K562 (cell line): ENCODE measurements at regions not wholly inside any gene's neighbourhood (a gene's known extent, or its start where the extent isn't known, plus 50 kb on each side); places are given as distances from the start of the nearest gene placed in this dataset.

Source experiments
- ATAC-seq: fragments of 200-7000 bp; cut with Tn5 transposase; 3 replicates; pipeline ENCODE4 v1.9.1; 2020; ENCODE audit warnings: moderate library complexity
- BruUV-seq: library from RNA; stranded (reverse); fragments of 400-500 nt; replicated peaks from 2 replicates; lab custom pipeline; 2021; lab: Mats Ljungman, UMichigan
- CTCF ChIA-PET: fragments of 300-600 bp; formaldehyde crosslinking; extraction: SDS; loops from one replicate; lab custom pipeline; 2021; ENCODE audit warnings: low intra/inter-chr PET ratio; lab: Yijun Ruan, JAX
- POLR2A ChIA-PET: fragments of 300-600, 350-650 bp; sonication (Branson Sonifier 250); formaldehyde crosslinking; extraction: SDS; loops from one replicate; lab custom pipeline; 2021; ENCODE audit warnings: antibody characterized with exemption, inconsistent platforms; lab: Yijun Ruan, JAX
- DNase-seq, 4 experiments: peaks; one replicate each; pipeline versions ENCODE4 v3.0.0 to v3.0.0-alpha.2; 2011 to 2018; ENCODE audit warnings: low spot score in 3 of 4, mixed read lengths in 3 of 4; ENCODE audit errors: extremely low read depth in 1 of 4
- FAIRE-seq: peaks from 2 replicates; lab custom pipeline; 2011; peaks lifted over from hg19 to GRCh38; lab: Jason Lieb, UNC
- H2AFZ ChIP-seq: 2 replicates; pipeline ENCODE4 v1.6.0; 2011; ENCODE audit warnings: low read depth, low read length, control low read depth, inconsistent platforms
- H3K27ac ChIP-seq: fragments of 200-600 bp; 3 replicates; pipeline ENCODE4 v1.8.0; 2011; ENCODE audit warnings: low read depth, mild to moderate bottlenecking, control low read depth, inconsistent platforms, low read length, moderate library complexity, mixed read lengths; ENCODE audit errors: extremely low read depth
- H3K27me3 ChIP-seq, 2 experiments: fragments of 300-600 bp in 1 of 2; 2 replicates in 1 of 2; 3 replicates in 1 of 2; pipeline versions ENCODE4 v1.6.0 to v1.8.0; 2011; ENCODE audit warnings: inconsistent platforms in 2 of 2, low read length in 2 of 2, mild to moderate bottlenecking in 1 of 2, mixed read lengths in 1 of 2, moderate library complexity in 1 of 2; ENCODE audit not compliant: control insufficient read depth in 2 of 2, insufficient read depth in 2 of 2
- H3K36me3 ChIP-seq: fragments of 300-600 bp; 3 replicates; pipeline ENCODE4 v1.8.0; 2011; ENCODE audit warnings: mild to moderate bottlenecking, low read length, inconsistent platforms; ENCODE audit not compliant: control insufficient read depth, insufficient read depth
- H3K4me1 ChIP-seq, 2 experiments: fragments of 200-600 bp in 1 of 2; replicated peaks in 1 of 2; 2 replicates in 1 of 2; 3 replicates in 1 of 2; pipeline versions ENCODE4 v1.5.1 to v1.8.0; 2011; ENCODE audit warnings: inconsistent platforms in 2 of 2, low read length in 2 of 2, mild to moderate bottlenecking in 1 of 2, mixed read lengths in 1 of 2, moderate library complexity in 1 of 2; ENCODE audit not compliant: control insufficient read depth in 2 of 2, insufficient read depth in 2 of 2
- H3K4me2 ChIP-seq: 2 replicates; pipeline ENCODE4 v1.6.1; 2011; ENCODE audit warnings: low read length, control low read depth, inconsistent platforms, mixed read lengths; ENCODE audit not compliant: insufficient read depth
- H3K4me3 ChIP-seq: fragments of 200-600 bp; sonication (generic), shearing (Covaris generic); 2 replicates; pipeline ENCODE4 v1.5.1; 2016; ENCODE audit warnings: control low read depth, inconsistent platforms
- H3K79me2 ChIP-seq: fragments of 200-600 bp; 3 replicates; pipeline ENCODE4 v1.8.0; 2011; ENCODE audit warnings: low read length, inconsistent platforms; ENCODE audit not compliant: control insufficient read depth, insufficient read depth
- H3K9ac ChIP-seq, 2 experiments: 2 replicates each; pipeline versions ENCODE4 v1.6.0 to v1.6.1; 2011; ENCODE audit warnings: low read depth in 2 of 2, low read length in 2 of 2, control low read depth in 1 of 2, inconsistent platforms in 1 of 2, mild to moderate bottlenecking in 1 of 2, mixed read lengths in 1 of 2; ENCODE audit not compliant: insufficient read depth in 1 of 2
- H3K9me1 ChIP-seq: one replicate; pipeline ENCODE4 v1.6.0; 2011; ENCODE audit warnings: inconsistent platforms, mild to moderate bottlenecking, low read length, moderate library complexity; ENCODE audit not compliant: control insufficient read depth, insufficient read depth
- H3K9me3 ChIP-seq: replicated peaks from 2 replicates; pipeline ENCODE4 v1.5.1; 2011; ENCODE audit warnings: low read depth, low read length, inconsistent platforms; ENCODE audit not compliant: control insufficient read depth, insufficient read depth
- H4K20me1 ChIP-seq: replicated peaks from 2 replicates; pipeline ENCODE4 v1.6.1; 2011; ENCODE audit warnings: low read length, inconsistent platforms, mixed read lengths; ENCODE audit not compliant: control insufficient read depth, insufficient read depth
- KAT7 ChIP-seq: sonication (generic); formaldehyde crosslinking; IDR thresholded peaks from 2 replicates; pipeline ENCODE4 v1.8.0; 2022; ENCODE audit warnings: missing genetic modification reagents, mild to moderate bottlenecking, borderline replicate concordance
- KLF6 ChIP-seq: fragments of 250-450 bp; sonication (Bioruptor Pico); IDR thresholded peaks from 2 replicates; pipeline ENCODE4 v1.4.0; 2020; ENCODE audit warnings: mild to moderate bottlenecking, moderate library complexity, borderline replicate concordance
- NR2C2 ChIP-seq, 2 experiments: fragments of 200-800 bp in 1 of 2; sonication (Bioruptor generic) in 1 of 2; sonication (generic) in 1 of 2; formaldehyde crosslinking in 1 of 2; IDR thresholded peaks; 2 replicates each; pipeline versions ENCODE4 v1.6.1 to v1.8.0; 2016 to 2022; ENCODE audit warnings: mild to moderate bottlenecking in 1 of 2, missing compliant biosample characterization in 1 of 2, missing genetic modification characterization in 1 of 2, missing genetic modification reagents in 1 of 2
- PML ChIP-seq: IDR thresholded peaks from 2 replicates; pipeline ENCODE4 v1.6.1; 2012; ENCODE audit warnings: low read length, inconsistent platforms
- SREBF1 ChIP-seq: fragments of 150-350 bp; IDR thresholded peaks from 2 replicates; pipeline ENCODE4 v1.6.1; 2014; ENCODE audit warnings: antibody characterized with exemption, low read depth, low read length, borderline replicate concordance
- U2AF1 ChIP-seq: fragments of 200-400 bp; formaldehyde crosslinking; optimal IDR thresholded peaks from 2 replicates; pipeline ENCODE3; 2017; ENCODE audit warnings: mild to moderate bottlenecking, low read depth, low read length, moderate library complexity
- ZNF124 ChIP-seq: sonication (generic); formaldehyde crosslinking; IDR thresholded peaks from 2 replicates; pipeline ENCODE4 v1.8.1; 2022; ENCODE audit warnings: missing genetic modification reagents
- ZNF347 ChIP-seq: fragments of 450-650 bp; formaldehyde crosslinking; IDR thresholded peaks from 2 replicates; pipeline ENCODE4 v1.4.0; 2020; ENCODE audit warnings: low read depth, mild to moderate bottlenecking, moderate library complexity
- ZNF592 ChIP-seq: fragments of 450-650 bp; IDR thresholded peaks from 2 replicates; pipeline ENCODE4 v1.6.1; 2017; ENCODE audit warnings: antibody characterized with exemption, mild to moderate bottlenecking
- ZNF79 ChIP-seq: fragments of 250-450 bp; sonication (Bioruptor Pico); IDR thresholded peaks from 2 replicates; pipeline ENCODE4 v1.4.0; 2020; ENCODE audit warnings: low read depth, mild to moderate bottlenecking, moderate library complexity
- ZSCAN29 ChIP-seq: fragments of 450-650 bp; IDR thresholded peaks from 2 replicates; pipeline ENCODE4 v1.6.1; 2017
- WGBS: fragments of 100-300 bp; shearing (Covaris generic); methylation state at CpG from one replicate; pipeline ENCODE4 v1.1.6; 2016; ENCODE audit warnings: low coverage, mixed read lengths; ENCODE audit not compliant: insufficient coverage; ENCODE audit errors: missing lambda C conversion rate; 5-methylcytosine and 5-hydroxymethylcytosine counted together
- in situ Hi-C: fragments of 300-500 bp; cut with MboI; formaldehyde crosslinking; loops from 4 replicates; pipeline ENCODE4 v1.15.0; 2018; ENCODE audit warnings: inconsistent platforms, mixed read lengths
- intact Hi-C: fragments of 100-400 bp; cut with micrococcal nuclease; formaldehyde crosslinking; loops from 2 replicates; pipeline ENCODE4 v1.14.2; 2022

GRCh38 chr11:23953951-23954710 is 542.7 kb upstream of the LUZP2 start:
- Histone ChIP-seq H2AFZ (no peak overlapping the region), H3K4me2 (no peak overlapping the region), H4K20me1 (no peaks in the 10 kb centered on the region), H3K27me3 (no peaks in the 10 kb centered on the region), H3K79me2 (no peaks in the 10 kb centered on the region), H3K27ac (no peak overlapping the region), H3K9me1 (no peaks in the 10 kb centered on the region), H3K9ac (no peak overlapping the region), H3K4me3 (no peak overlapping the region), H3K36me3 (no peaks in the 10 kb centered on the region), H3K4me1 (no peaks in the 10 kb centered on the region), H3K9me3 (no peaks in the 10 kb centered on the region)
- no peak for ATAC-seq
- ChIA-PET CTCF (no interaction called here), POLR2A (no interaction called here)
- no peak for TF ChIP-seq U2AF1
- DNase-seq: no peak
- 0% methylated on average over 2 of the region's 2 CpGs for WGBS
- intact Hi-C loops: no loop called here
- BruUV-seq: no TSS peak
- in situ Hi-C loops: no loop called here
- no peak for FAIRE-seq

- no peaks in the 10 kb centered on the region for H4K20me1 ChIP-seq
- FAIRE-seq: no peak
- no peak overlapping the region for H3K4me2 ChIP-seq
- BruUV-seq: no TSS peak
- no peak for ATAC-seq
- H3K79me2 ChIP-seq: no peaks in the 10 kb centered on the region
- intact Hi-C loops: no loop called here
- no peaks in the 10 kb centered on the region for H3K36me3 ChIP-seq
- in situ Hi-C loops: no loop called here
- H3K27me3 ChIP-seq: no peaks in the 10 kb centered on the region
- DNase-seq: no peak
- ChIA-PET POLR2A (no interaction called here), CTCF (no interaction called here)
- H3K9me1 ChIP-seq: no peaks in the 10 kb centered on the region
- H3K4me3 ChIP-seq: no peak overlapping the region
- no peak overlapping the region for H2AFZ ChIP-seq
- H3K9ac ChIP-seq: no peak overlapping the region
- H3K9me3 ChIP-seq: no peaks in the 10 kb centered on the region
- WGBS: 0% methylated on average over 3 of the region's 3 CpGs
- no peak overlapping the region for H3K27ac ChIP-seq
- H3K4me1 ChIP-seq: no peaks in the 10 kb centered on the region
- TF ChIP-seq ZNF592 (no peak), NR2C2 (CRISPR knock-in tag; IDR thresholded peaks at IDR 0.05) (no peak), NR2C2 (tag; IDR thresholded peaks at IDR 0.05) (no peak), SREBF1 (no peak), ZNF347 (CRISPR knock-in tag) (no peak), ZNF124 (CRISPR knock-in tag) (no peak), ZNF79 (CRISPR knock-in tag) (no peak), KAT7 (CRISPR knock-in tag) (no peak), PML (no peak), ZSCAN29 (no peak), KLF6 (no peak)
These were observed 542.1 kb upstream of the LUZP2 start for GRCh38 chr11:23954730-23955129.
